TTC549 (cell line): ENCODE measurements at regions not wholly inside any gene's neighbourhood (a gene's known extent, or its start where the extent isn't known, plus 50 kb on each side); places are given as distances from the start of the nearest gene placed in this dataset.

Source experiments
- FAIRE-seq: peaks from 2 replicates; lab custom pipeline; 2012; peaks lifted over from hg19 to GRCh38; lab: Jason Lieb, UNC

GRCh38 chr13:33372251-33372919, 86.8 kb upstream of the STARD13 start:
- no peak for FAIRE-seq

- FAIRE-seq = no peak
These were observed 88.1 kb upstream of the STARD13 start for GRCh38 chr13:33373624-33374023.

GRCh38 chr13:33375421-33375820, 89.9 kb upstream of the STARD13 start:
- FAIRE-seq = no peak

GRCh38 chr13:33376212-33376611, 90.7 kb upstream of the STARD13 start:
- no peak for FAIRE-seq

GRCh38 chr13:33377411-33377810, 91.9 kb upstream of the STARD13 start:
- no peak for FAIRE-seq

GRCh38 chr13:33377825-33378224, 92.3 kb upstream of the STARD13 start:
- FAIRE-seq = no peak

GRCh38 chr13:33379608-33380007, 94.1 kb upstream of the STARD13 start:
- no peak for FAIRE-seq

GRCh38 chr13:33380487-33381079, 95.0 kb upstream of the STARD13 start:
- FAIRE-seq = no peak

- FAIRE-seq = no peak
These were observed 95.6 kb upstream of the STARD13 start for GRCh38 chr13:33381180-33381579.

GRCh38 chr13:33381906-33382305, 96.4 kb upstream of the STARD13 start:
- no peak for FAIRE-seq

GRCh38 chr13:33383724-33384577, 98.4 kb upstream of the STARD13 start:
- FAIRE-seq = no peak

- FAIRE-seq = no peak
These were observed 102.9 kb upstream of the STARD13 start for GRCh38 chr13:33388286-33388998.

GRCh38 chr13:33392794-33393405, 107.3 kb upstream of the STARD13 start:
- no peak for FAIRE-seq

- FAIRE-seq = no peak
These were observed 108.9 kb upstream of the STARD13 start for GRCh38 chr13:33394294-33394932.

GRCh38 chr13:33401238-33401637, 115.7 kb upstream of the STARD13 start:
- FAIRE-seq = no peak

- FAIRE-seq = no peak
These were observed 117.4 kb upstream of the STARD13 start for GRCh38 chr13:33402975-33403374.

GRCh38 chr13:33403807-33404362, 118.3 kb upstream of the STARD13 start:
- FAIRE-seq = no peak

- FAIRE-seq = no peak
These were observed 119.8 kb upstream of the STARD13 start for GRCh38 chr13:33405371-33405770.

GRCh38 chr13:33409673-33410510, 124.3 kb upstream of the STARD13 start:
- FAIRE-seq = no peak

- no peak for FAIRE-seq
These were observed 125.1 kb upstream of the STARD13 start for GRCh38 chr13:33410619-33411018.
